ENCODE measurements at regions not wholly inside any gene's neighbourhood (a gene's known extent, or its start where the extent isn't known, plus 50 kb on each side); places are given as distances from the start of the nearest gene placed in this dataset.

- H3K4me1 Mint-ChIP-seq, result peaks cover 37% of the 10 kb centered on the region
- no peak overlapping the region for H3K4me3 Mint-ChIP-seq
- H3K9me3 Mint-ChIP-seq, result peaks cover 6% of the 10 kb centered on the region
- peak overlapping the region; percentile 59 for H3K27ac Mint-ChIP-seq
- no peaks in the 10 kb centered on the region for H3K27me3 Mint-ChIP-seq
- ATAC-seq, result no peak
- peaks cover 15% of the 10 kb centered on the region for H3K36me3 Mint-ChIP-seq
Measured at GRCh38 chr11:35066030-35066429, 72.9 kb upstream of the CD44 start.

- peak; percentile 92 for ATAC-seq
- H3K27ac Mint-ChIP-seq, result peak overlapping the region; percentile 59
- no peaks in the 10 kb centered on the region for H3K27me3 Mint-ChIP-seq
- peaks cover 6% of the 10 kb centered on the region for H3K9me3 Mint-ChIP-seq
- H3K36me3 Mint-ChIP-seq, result peaks cover 15% of the 10 kb centered on the region
- peak overlapping the region; percentile 38 for H3K4me3 Mint-ChIP-seq
- H3K4me1 Mint-ChIP-seq, result peaks cover 40% of the 10 kb centered on the region
Measured at GRCh38 chr11:35066783-35067423, 72.1 kb upstream of the CD44 start.

- ATAC-seq, result no peak
- Mint-ChIP-seq H3K27me3 (no peaks in the 10 kb centered on the region), H3K4me3 (no peak overlapping the region), H3K27ac (peak overlapping the region; percentile 23), H3K4me1 (peaks cover 69% of the 10 kb centered on the region), H3K9me3 (peaks cover 6% of the 10 kb centered on the region), H3K36me3 (peaks cover 15% of the 10 kb centered on the region)
Measured at GRCh38 chr11:35071722-35072121, 67.2 kb upstream of the CD44 start.

- no peak for ATAC-seq
- peak overlapping the region; percentile 37 for H3K27ac Mint-ChIP-seq
Measured at GRCh38 chr11:35073691-35074419, 65.1 kb upstream of the CD44 start.

GRCh38 chr11:35076201-35077100 is 62.5 kb upstream of the CD44 start:
- Mint-ChIP-seq H3K36me3 (no peaks in the 10 kb centered on the region), H3K27me3 (no peaks in the 10 kb centered on the region), H3K4me1 (peaks cover 86% of the 10 kb centered on the region), H3K27ac (peak overlapping the region; percentile 14), H3K9me3 (no peaks in the 10 kb centered on the region), H3K4me3 (no peak overlapping the region)
- no peak for ATAC-seq

More at GRCh38 chr11:35073691-35074419, 65.1 kb upstream of the CD44 start:
- H3K27me3 Mint-ChIP-seq, result no peaks in the 10 kb centered on the region
- peaks cover 15% of the 10 kb centered on the region for H3K36me3 Mint-ChIP-seq
- peaks cover 6% of the 10 kb centered on the region for H3K9me3 Mint-ChIP-seq
- H3K4me3 Mint-ChIP-seq, result no peak overlapping the region
- peaks cover 73% of the 10 kb centered on the region for H3K4me1 Mint-ChIP-seq

- H3K9me3 Mint-ChIP-seq, result no peaks in the 10 kb centered on the region
- peaks cover 88% of the 10 kb centered on the region for H3K4me1 Mint-ChIP-seq
- no peaks in the 10 kb centered on the region for H3K27me3 Mint-ChIP-seq
- H3K4me3 Mint-ChIP-seq, result peak overlapping the region; percentile 65
- no peaks in the 10 kb centered on the region for H3K36me3 Mint-ChIP-seq
- H3K27ac Mint-ChIP-seq, result peak overlapping the region; percentile 98
- peak; percentile 90 for ATAC-seq
Measured at GRCh38 chr11:35077709-35078469, 61.1 kb upstream of the CD44 start.

- ATAC-seq, result no peak
- H3K27ac Mint-ChIP-seq, result peak overlapping the region; percentile 98
- no peaks in the 10 kb centered on the region for H3K36me3 Mint-ChIP-seq
- no peaks in the 10 kb centered on the region for H3K9me3 Mint-ChIP-seq
- H3K4me3 Mint-ChIP-seq, result no peak overlapping the region
- peaks cover 88% of the 10 kb centered on the region for H3K4me1 Mint-ChIP-seq
- no peaks in the 10 kb centered on the region for H3K27me3 Mint-ChIP-seq
Measured at GRCh38 chr11:35078470-35078735, 60.6 kb upstream of the CD44 start.

GRCh38 chr11:35079611-35080010 is 59.4 kb upstream of the CD44 start:
- H3K27ac Mint-ChIP-seq, result peak overlapping the region; percentile 98
- H3K9me3 Mint-ChIP-seq, result no peaks in the 10 kb centered on the region
- no peaks in the 10 kb centered on the region for H3K36me3 Mint-ChIP-seq
- no peaks in the 10 kb centered on the region for H3K27me3 Mint-ChIP-seq
- no peak for ATAC-seq
- peaks cover 88% of the 10 kb centered on the region for H3K4me1 Mint-ChIP-seq
- no peak overlapping the region for H3K4me3 Mint-ChIP-seq

GRCh38 chr11:35082321-35083180 is 56.4 kb upstream of the CD44 start:
- Mint-ChIP-seq H3K27me3 (no peaks in the 10 kb centered on the region), H3K9me3 (no peaks in the 10 kb centered on the region), H3K36me3 (no peaks in the 10 kb centered on the region), H3K27ac (peak overlapping the region; percentile 98), H3K4me3 (peak overlapping the region; percentile 72), H3K4me1 (peaks cover 79% of the 10 kb centered on the region)
- peak; percentile 83 for ATAC-seq

GRCh38 chr11:35083181-35083430 is 55.9 kb upstream of the CD44 start:
- Mint-ChIP-seq H3K4me3 (peak overlapping the region; percentile 72), H3K27ac (peak overlapping the region; percentile 98), H3K9me3 (no peaks in the 10 kb centered on the region), H3K27me3 (no peaks in the 10 kb centered on the region), H3K4me1 (peaks cover 79% of the 10 kb centered on the region), H3K36me3 (no peaks in the 10 kb centered on the region)
- no peak for ATAC-seq

GRCh38 chr11:35083431-35084238 is 55.3 kb upstream of the CD44 start:
- H3K36me3 Mint-ChIP-seq, result no peaks in the 10 kb centered on the region

GRCh38 chr11:35084817-35085440 is 54.0 kb upstream of the CD44 start:
- Mint-ChIP-seq H3K4me1 (peaks cover 79% of the 10 kb centered on the region), H3K27me3 (no peaks in the 10 kb centered on the region), H3K36me3 (no peaks in the 10 kb centered on the region), H3K27ac (peak overlapping the region; percentile 98), H3K4me3 (no peak overlapping the region), H3K9me3 (no peaks in the 10 kb centered on the region)
- ATAC-seq, result no peak

More at GRCh38 chr11:35083431-35084238, 55.3 kb upstream of the CD44 start:
- ATAC-seq, result peak; percentile 96
- H3K27ac Mint-ChIP-seq, result peak overlapping the region; percentile 98
- H3K9me3 Mint-ChIP-seq, result no peaks in the 10 kb centered on the region
- H3K4me1 Mint-ChIP-seq, result peaks cover 79% of the 10 kb centered on the region
- no peaks in the 10 kb centered on the region for H3K27me3 Mint-ChIP-seq
- H3K4me3 Mint-ChIP-seq, result peak overlapping the region; percentile 65

GRCh38 chr11:35085531-35086165 is 53.3 kb upstream of the CD44 start:
- ATAC-seq, result no peak
- Mint-ChIP-seq H3K9me3 (no peaks in the 10 kb centered on the region), H3K27me3 (no peaks in the 10 kb centered on the region), H3K36me3 (no peaks in the 10 kb centered on the region), H3K4me1 (peaks cover 79% of the 10 kb centered on the region), H3K4me3 (no peak overlapping the region), H3K27ac (peak overlapping the region; percentile 98)
